ENCODE measurements at regions not wholly inside any gene's neighbourhood (a gene's known extent, or its start where the extent isn't known, plus 50 kb on each side); places are given as distances from the start of the nearest gene placed in this dataset.

DNA sequence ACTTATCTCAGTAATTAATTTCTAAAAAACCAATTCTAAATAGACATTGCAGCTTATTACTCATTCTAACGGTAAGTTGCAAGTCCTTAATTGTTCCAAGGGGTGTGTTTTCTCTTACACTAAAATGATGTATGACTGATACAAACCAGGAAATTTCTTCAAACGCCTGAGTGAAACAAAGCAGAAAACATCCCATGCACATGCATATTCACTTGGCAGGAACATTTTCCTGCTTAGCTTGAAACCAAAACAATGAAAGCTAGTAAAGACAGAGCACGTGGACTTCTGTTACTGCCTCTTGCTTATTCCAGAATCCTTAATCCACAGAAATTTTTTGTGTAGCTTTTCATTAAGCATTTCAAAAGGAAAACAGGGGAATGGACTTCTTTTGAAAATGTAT is 187.7 kb downstream of the MTERF1 start:
- Mint-ChIP-seq H3K4me1 (ENCODE audit: low read depth, unreplicated experiment) (no peaks in the 10 kb centered on the region), H3K4me3 (ENCODE audit: low read depth, unreplicated experiment) (no peak overlapping the region), H3K27ac (ENCODE audit: unreplicated experiment) (no peak overlapping the region), H3K9me3 (ENCODE audit: low read depth, unreplicated experiment) (no peaks in the 10 kb centered on the region), H3K36me3 (ENCODE audit: insufficient read depth, unreplicated experiment) (no peaks in the 10 kb centered on the region), H3K27me3 (ENCODE audit: unreplicated experiment) (peaks cover 9% of the 10 kb centered on the region)
- CTCF ChIA-PET, result no interaction called here
- intact Hi-C loops (cut with micrococcal nuclease; ENCODE audit: unreplicated experiment), result no loop called here
- DNase-seq, result no peak
- BruUV-seq (replicated peaks), result no TSS peak
- TF ChIP-seq, protein P1, sequence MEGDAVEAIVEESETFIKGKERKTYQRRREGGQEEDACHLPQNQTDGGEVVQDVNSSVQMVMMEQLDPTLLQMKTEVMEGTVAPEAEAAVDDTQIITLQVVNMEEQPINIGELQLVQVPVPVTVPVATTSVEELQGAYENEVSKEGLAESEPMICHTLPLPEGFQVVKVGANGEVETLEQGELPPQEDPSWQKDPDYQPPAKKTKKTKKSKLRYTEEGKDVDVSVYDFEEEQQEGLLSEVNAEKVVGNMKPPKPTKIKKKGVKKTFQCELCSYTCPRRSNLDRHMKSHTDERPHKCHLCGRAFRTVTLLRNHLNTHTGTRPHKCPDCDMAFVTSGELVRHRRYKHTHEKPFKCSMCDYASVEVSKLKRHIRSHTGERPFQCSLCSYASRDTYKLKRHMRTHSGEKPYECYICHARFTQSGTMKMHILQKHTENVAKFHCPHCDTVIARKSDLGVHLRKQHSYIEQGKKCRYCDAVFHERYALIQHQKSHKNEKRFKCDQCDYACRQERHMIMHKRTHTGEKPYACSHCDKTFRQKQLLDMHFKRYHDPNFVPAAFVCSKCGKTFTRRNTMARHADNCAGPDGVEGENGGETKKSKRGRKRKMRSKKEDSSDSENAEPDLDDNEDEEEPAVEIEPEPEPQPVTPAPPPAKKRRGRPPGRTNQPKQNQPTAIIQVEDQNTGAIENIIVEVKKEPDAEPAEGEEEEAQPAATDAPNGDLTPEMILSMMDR (IDR thresholded peaks at IDR 0.05; ENCODE audit: unreplicated experiment), result no peak

DNA sequence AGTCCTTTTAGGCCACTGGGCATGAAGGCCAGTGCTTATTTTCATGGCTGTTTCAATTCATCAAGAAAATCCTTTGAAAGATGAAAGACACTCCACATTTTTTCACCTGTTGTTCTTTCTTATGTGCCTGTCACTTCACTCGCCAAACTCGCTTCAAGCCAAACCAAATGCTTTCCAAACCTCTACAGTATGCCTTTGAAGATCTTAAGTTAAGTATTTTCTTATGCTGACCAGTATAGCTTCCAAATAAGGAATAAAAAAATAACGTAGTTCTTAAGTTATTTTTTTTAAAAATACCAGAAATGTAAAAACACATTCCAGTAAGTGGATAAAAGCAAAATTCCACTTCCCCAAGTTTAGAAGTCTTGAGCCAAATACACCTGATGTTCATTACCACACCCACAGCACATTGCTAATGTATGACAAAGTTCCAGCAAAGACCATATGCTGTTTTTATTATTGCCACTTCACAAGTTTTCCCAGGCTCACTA is 186.1 kb downstream of the MTERF1 start:
- Mint-ChIP-seq H3K9me3 (ENCODE audit: low read depth, unreplicated experiment) (no peaks in the 10 kb centered on the region), H3K4me3 (ENCODE audit: low read depth, unreplicated experiment) (no peak overlapping the region), H3K27ac (ENCODE audit: unreplicated experiment) (no peak overlapping the region), H3K27me3 (ENCODE audit: unreplicated experiment) (no peaks in the 10 kb centered on the region), H3K4me1 (ENCODE audit: low read depth, unreplicated experiment) (no peaks in the 10 kb centered on the region), H3K36me3 (ENCODE audit: insufficient read depth, unreplicated experiment) (no peaks in the 10 kb centered on the region)
- intact Hi-C loops (cut with micrococcal nuclease; ENCODE audit: unreplicated experiment), result no loop called here
- CTCF ChIA-PET, result no interaction called here
- DNase-seq, result no peak
- no TSS peak for BruUV-seq (replicated peaks)
- TF ChIP-seq, protein P1 (IDR thresholded peaks at IDR 0.05; ENCODE audit: unreplicated experiment), result no peak

DNA sequence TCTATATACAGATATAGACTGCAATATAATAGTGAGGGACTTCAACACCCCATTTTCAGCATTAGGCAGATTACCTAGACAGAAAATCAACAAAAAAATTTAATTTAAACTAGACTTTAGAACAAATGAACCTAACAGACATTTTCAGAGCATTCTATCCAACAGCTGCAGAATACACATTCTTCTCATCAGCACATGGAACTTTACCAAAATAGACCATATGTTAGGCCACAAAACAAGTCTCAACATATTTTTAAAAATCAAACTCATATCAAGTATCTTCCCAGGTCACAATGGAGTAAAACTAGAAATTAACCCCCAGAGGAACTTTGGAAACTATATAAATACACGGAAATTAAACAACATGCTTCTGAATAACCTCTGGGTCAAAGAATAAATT is 169.6 kb downstream of the MTERF1 start:
- Mint-ChIP-seq H3K36me3 (ENCODE audit: insufficient read depth, unreplicated experiment) (no peaks in the 10 kb centered on the region), H3K27ac (ENCODE audit: unreplicated experiment) (no peak overlapping the region), H3K27me3 (ENCODE audit: unreplicated experiment) (no peaks in the 10 kb centered on the region), H3K4me1 (ENCODE audit: low read depth, unreplicated experiment) (peaks cover 7% of the 10 kb centered on the region), H3K9me3 (ENCODE audit: low read depth, unreplicated experiment) (peaks cover 5% of the 10 kb centered on the region), H3K4me3 (ENCODE audit: low read depth, unreplicated experiment) (no peak overlapping the region)
- CTCF ChIA-PET, result no interaction called here
- DNase-seq, result no peak
- TF ChIP-seq, protein P1 (IDR thresholded peaks at IDR 0.05; ENCODE audit: unreplicated experiment), result no peak
- BruUV-seq (replicated peaks), result no TSS peak
- intact Hi-C loops (cut with micrococcal nuclease; ENCODE audit: unreplicated experiment), result no loop called here

DNA sequence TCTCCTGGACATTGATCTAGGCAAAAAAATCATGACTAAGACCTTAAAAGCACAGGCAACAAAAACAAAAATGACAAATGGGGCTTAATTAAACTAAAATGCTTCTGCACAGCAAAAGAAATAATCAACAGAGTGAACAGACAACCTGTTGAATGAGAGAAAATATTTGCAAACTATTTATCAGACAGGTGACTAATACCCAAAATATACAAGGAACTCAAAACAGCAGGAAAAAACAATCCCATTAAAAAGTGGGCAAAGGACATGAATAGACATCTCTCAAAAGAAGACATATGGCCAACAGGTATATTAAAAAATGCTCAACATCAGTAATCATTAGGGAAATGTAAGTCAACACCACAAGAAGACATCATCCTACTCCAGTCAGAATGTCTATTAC is 166.8 kb downstream of the MTERF1 start:
- intact Hi-C loops (cut with micrococcal nuclease; ENCODE audit: unreplicated experiment), result no loop called here
- no peak for DNase-seq
- no peak overlapping the region for H3K4me3 Mint-ChIP-seq (ENCODE audit: low read depth, unreplicated experiment)
- CTCF ChIA-PET, result no interaction called here
- H3K4me1 Mint-ChIP-seq (ENCODE audit: low read depth, unreplicated experiment), result peaks cover 7% of the 10 kb centered on the region
- TF ChIP-seq, protein P1 (IDR thresholded peaks at IDR 0.05; ENCODE audit: unreplicated experiment), result no peak
- H3K36me3 Mint-ChIP-seq (ENCODE audit: insufficient read depth, unreplicated experiment), result no peaks in the 10 kb centered on the region
- no peak overlapping the region for H3K27ac Mint-ChIP-seq (ENCODE audit: unreplicated experiment)
- no peaks in the 10 kb centered on the region for H3K27me3 Mint-ChIP-seq (ENCODE audit: unreplicated experiment)
- H3K9me3 Mint-ChIP-seq (ENCODE audit: low read depth, unreplicated experiment), result peaks cover 5% of the 10 kb centered on the region
- no TSS peak for BruUV-seq (replicated peaks)
